GM19463 (cell line): ENCODE measurements at regions not wholly inside any gene's neighbourhood (a gene's known extent, or its start where the extent isn't known, plus 50 kb on each side); places are given as distances from the start of the nearest gene placed in this dataset.
"Not testable (repeated sequence)": the region's sequence is repeated elsewhere in the genome, so short reads cannot be mapped to it uniquely, and the experiment has no call there.

Source experiments
- ATAC-seq: cut with Tn5 transposase; IDR thresholded peaks from one replicate; pipeline ENCODE4 v1.9.1; 2021; ENCODE audit warnings: mild to moderate bottlenecking, moderate library complexity; ENCODE audit not compliant: unreplicated experiment

DNA sequence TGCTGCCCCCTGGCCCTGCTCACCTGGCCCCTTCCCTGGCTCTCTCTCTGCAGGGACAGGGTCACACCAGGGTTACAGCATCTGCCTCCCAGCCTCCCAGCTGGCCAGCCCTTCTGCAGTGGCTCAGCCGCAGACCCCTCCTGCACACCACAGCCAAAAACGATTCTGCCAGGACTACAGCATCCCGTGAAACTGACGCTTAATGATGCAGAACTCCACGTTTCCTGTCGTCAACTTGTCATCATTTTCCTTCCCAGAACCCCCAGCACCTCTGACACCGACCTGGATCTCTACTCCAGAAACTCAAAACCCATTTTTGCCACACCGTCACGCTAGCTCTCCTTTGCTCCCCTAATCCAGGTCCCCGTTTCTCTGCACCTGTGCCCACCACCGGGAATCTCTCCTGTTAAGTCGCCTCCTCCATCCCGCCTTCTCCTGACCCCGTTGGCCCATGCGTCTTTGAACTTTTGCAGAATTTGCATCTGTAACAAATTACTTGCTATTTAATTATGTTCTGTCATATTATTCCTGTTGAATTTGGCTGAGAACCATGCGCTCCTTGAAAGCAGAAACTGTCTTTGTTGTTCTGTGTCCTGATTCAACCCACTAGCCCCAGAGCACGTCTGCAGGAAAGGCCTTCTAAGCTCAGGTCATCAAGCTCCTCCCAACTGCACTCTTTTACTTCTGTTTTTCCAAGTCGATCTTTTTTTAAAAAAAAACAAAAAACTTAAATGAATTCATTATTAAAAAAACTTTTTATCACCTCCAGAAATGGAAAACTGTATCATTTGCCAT is 173.2 kb upstream of the COPS8 start:
- ATAC-seq, result no peak

DNA sequence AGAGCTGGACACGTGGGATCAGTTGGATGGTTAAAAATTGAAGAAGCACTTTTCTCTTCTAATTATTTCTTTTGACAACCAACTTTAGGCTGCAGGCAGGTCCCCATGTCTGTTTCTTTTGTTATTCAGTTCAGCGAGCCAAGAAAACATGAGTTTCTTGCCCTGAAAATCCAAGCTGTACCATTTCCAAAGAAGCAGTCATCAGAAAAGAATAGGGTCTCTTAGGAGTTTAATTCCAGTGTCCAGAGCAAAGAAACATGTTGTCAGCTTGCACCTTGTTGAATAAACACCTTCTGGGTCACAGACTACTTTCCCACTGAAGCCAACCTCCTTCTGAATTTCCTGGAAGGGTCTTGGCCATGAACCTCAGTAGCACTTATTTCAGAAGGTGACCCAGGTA is 170.5 kb upstream of the COPS8 start:
- no peak for ATAC-seq

DNA sequence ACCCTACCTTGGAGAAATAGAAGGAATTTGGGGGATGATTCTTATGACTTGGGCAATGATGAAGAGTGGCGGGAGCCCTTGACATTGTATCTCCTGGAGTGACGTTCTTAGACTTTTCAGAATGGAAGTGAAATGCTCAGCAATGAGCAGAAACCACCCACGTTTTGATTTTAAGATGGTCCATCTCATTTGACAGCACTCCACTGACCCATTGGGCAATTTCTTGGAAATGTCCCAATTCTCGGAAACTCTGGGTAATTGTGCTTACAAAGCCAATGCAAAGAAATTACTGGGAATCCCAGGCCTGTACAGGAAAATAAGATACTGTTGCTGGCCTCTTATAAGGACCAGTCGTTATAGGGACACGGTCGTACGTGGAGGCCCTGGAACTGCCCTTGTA is 170.0 kb upstream of the COPS8 start:
- no peak for ATAC-seq

DNA sequence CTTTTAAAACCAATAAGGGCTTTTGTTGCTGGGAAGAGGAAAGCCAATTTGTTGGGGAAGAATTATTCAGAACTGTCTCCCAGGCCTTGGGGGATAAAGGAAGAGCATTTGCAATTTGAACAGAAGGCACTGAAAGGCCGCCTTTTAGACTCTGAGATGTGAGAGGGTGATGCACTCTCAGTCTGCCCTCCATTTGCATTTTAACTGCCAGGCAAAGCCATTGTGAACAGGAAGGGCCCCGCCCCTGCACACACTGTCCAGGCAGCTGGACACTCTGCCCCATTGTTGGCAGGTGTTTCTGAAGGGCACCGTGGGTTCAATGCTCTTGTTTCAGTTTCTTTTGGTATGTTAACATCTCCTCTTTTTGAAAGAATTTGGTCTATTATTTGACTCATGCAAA is 169.5 kb upstream of the COPS8 start:
- ATAC-seq, result no peak

DNA sequence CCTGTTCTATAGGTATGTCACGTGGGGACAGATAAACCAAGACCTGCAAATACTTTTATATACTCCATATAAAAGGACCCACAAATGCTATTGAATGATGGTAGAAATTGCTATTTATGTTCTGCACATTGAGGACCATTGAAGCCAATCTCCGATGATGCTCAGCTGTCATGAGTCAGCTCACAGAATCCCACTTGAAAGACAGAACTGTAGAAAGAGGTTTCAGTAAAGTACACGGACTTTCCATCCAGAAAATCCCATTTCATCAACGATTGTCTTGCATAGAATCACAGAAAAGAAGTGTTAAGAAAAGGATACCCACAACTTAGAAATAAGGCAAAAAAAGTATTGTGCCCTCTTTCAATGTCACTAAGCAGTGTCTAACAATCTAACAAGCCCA is 169.0 kb upstream of the COPS8 start:
- ATAC-seq, result no peak

DNA sequence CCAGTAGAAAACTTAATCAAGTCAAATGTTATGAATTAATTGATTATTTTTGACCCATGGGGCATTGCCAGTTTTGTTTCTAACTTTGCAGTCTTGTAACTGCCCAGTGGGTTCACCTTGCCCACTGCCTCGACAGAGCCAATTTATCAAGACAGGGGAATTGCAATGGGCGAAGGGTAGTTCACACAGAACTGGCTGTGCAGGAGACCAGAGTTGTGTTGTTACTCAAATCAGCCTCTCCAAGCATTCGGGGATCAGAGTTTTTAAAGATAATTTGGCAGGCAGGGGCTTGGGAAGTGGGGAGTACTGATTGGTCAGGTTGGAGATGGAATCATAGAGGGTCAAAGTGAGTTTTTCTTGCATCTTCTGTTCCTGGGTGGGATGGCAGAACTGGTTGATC is 168.5 kb upstream of the COPS8 start:
- no peak for ATAC-seq

DNA sequence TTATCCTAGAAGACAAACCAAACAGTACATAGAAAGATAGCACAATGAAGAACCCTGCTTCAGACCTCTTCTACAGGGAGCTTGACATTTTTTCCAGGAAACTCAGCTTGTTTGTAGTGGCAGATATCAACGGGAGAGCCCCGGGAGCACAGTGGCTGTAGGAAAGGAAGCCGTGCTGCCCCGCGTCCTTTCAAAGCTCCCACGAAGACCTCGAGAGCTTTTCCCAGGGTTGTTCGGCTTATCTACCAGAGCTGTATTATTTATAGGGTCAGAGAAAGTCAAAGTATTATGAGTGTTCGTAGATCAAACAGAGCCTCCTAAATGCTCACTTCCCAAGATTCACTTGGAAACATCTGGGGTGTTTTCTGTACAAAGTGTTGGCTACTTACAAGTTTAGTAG is 167.1 kb upstream of the COPS8 start:
- ATAC-seq, result no peak

DNA sequence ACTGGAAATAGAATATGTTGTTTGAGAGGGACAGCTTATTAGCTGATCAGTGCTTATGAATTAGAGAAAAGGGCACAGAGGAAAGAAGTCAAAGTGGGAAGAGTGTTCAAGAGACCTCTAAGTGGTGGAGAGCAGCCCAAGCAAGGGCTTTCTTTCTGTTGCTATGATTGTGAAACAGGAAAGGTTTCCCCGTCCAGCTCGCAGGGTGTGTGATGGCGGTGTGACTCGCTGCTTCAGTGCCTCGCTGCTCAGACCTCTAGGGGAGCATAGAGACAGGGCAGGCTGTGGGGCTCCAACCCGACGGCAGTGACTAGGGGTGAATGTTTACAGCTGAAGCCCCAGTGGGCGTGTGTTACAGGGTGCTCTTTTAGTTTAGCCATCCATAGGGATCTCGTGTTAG is 166.5 kb upstream of the COPS8 start:
- ATAC-seq, result no peak

DNA sequence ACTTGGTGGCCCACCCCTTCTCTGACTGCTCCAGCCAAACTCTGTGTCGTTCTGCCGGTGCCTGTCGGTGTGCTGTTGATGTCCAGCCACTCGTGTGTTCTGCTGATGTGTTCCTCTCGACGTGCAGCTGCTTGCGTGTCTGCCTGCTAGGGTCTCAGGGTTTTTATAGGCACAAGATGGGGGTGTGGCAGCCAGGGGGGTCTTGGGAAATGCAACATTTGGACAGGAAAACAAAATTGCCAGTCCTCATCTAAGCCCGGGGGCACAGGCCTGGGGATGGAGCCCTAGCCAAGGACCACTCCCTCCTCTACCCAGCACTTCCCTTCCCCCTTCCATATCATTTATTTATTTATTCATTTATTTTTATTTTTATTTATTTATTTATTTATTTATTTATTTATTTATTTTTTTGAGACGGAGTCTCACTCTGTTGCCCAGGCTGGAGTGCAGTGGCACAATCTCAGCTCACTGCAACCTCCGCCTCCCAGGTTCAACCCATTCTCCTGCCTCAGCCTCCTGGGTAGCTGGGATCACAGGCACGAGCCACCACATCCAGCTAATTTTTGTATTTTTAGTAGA is 165.8 kb upstream of the COPS8 start:
- not testable (repeated sequence) for ATAC-seq

DNA sequence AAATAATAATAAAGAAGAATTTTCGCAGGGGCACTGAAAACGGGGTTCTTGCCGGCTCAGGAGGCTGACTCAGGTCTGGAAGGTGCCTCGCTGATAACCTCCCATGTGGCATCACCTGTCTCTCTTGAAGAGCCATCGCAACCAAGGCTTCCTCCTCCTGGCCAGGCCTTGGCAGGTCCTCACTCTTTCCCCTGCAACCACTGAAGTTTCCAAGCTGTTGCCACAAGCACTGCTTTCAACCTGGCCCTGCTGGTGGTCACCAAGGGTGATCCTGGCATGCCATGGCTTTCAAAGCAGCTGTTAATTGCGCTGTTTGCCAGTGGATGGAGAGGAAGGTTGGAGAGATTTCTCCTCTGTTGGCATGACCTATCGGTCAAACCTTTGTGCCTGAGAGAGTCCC is 163.6 kb upstream of the COPS8 start:
- no peak for ATAC-seq

DNA sequence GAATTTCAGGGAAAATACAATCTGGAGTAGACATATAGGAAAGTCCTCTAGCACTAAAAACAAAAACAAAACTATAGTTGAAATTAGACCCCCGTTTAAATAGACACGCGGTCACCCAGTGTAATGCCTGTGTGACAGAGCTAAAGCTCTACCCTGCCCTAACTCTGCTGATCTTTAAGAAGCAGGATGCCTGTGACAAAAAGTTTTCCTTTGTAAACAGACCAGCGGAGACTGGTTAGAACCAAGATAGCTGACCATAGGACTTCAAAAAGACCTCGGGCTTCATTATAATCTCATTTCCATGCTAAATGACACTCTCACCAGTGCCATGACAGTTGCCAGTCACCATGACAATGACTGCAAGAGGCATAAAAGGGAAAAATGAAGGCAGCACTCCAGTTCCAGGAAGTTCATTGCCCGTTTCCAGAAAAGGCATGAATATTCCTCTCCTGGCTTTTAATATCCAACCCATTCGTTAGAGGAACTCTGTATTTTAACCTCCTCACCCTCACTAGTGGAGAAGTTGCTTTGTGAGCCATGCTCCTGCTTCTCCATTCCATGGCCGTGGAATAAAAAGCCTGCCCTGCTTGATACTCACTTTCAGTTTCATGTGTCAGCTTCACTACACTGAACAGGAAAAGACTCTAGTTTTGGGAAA is 157.2 kb upstream of the COPS8 start:
- ATAC-seq, result no peak

DNA sequence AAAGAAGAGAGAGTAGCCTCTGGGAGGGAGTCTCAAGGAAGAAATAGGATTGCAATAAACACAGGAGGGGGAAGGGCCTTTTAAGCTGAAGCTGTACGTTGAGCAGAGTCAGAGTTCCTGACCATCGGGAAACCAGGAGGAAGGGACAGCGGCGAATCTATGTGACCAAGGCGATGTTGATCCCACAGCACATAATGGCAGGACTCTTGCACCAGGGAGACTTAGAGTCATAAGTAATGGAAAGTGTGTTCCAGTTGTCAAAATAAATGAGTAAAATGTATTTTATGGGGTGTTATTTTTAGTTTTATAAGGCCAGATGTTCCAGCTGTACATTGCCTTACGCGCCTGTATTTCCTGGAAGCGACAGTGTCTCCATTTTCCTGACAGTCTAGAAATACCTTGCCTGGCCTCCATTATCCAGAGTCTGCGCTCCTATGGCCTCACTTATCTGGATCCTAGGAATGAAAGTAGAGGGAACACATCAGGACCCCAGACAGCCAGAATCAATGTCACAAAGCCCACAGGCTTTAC is 152.8 kb upstream of the COPS8 start:
- no peak for ATAC-seq

DNA sequence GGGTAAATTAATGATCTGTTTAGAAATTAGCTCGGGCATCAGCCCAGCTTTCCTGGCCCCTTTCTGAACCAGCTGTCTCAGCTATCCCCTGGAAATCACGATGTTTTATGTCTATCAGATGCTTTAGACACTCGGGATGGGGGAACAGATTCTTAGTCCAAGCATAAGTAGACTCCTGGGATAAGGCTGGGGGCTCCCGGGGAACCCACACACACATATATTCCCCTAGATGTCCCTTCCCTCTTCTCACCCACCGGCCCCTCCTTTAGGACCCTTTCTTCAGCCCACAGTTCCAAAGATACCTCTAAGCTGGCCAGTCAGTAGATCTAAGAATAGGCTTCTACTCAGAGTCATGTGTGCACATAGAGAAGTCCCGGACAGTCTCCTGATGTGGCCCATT is 151.5 kb upstream of the COPS8 start:
- no peak for ATAC-seq

DNA sequence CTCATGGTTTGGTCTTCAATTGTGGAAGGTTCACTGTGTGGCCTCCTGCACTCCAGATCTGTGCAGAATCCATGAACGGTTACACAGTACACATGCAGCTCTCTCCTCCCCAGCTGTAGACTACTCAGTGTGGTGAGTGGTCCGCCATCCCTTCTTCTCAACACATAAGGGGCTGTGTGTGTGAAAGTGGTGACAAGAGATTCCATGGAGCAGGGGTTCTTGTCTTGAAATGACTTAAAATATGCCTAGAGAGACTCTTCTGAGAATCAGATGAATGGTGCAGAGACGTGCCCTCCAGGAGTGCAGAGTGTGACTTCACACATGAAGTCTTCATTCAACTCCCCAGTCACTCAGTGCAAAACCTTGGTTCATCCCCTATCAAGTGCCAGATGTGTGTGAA is 151.0 kb upstream of the COPS8 start:
- no peak for ATAC-seq

DNA sequence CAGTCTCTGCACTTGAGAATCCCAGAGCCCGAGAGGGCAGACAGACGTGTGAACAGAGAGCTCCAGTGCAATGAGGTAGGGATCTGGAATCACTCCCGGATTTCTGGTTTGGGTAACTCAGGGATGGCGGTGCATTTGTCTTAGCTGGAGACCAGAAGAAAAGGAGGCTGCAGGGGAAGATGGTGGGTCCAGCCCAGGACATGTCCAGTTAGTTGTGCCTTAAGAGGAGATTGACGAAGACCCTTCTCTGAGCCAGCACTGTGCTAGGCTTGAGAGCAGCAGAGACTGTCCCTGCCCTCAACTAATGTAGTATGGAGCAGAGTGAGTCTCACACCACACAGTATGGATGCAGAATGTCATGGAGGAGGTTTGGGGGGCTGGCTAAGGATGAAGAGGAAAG is 150.6 kb upstream of the COPS8 start:
- ATAC-seq, result no peak

DNA sequence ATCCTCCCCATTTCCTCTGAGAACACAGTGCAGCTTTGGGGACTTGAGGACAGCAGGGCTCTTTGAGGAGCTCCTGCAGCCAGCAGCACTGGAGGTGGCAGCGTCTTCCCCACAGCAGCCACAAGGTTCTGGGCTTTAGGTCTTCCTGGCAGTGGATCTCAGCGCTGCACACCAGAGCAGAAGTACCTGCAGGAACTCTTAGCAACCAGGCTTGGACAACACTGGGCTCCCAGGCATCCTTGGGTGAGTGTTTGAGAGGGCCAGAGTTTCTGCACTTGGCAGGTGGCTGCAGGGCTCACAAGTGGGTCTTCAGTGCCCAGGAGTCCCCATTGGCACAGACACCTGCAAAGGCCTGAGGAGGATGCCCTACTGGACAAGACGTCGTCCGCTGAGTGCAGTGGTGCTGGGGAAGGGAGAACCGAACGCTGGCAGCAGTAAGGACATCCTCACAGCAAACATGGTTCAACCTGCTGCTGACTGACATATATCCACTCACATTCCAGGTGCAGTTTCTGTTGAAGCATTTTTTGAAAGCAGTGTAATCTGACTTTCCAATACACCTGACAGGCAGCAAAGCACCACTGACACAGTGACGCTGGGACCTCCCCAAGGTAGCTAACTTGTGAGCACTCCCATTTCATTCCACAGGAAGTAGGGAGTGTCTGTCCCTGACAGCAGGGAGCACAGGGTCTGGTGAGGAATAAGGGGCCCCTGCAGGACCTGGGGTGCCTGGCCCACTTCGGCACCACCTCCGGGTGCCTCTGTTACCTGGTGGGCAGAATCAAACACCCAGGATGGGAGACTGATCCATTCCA is 149.9 kb upstream of the COPS8 start:
- no peak for ATAC-seq

DNA sequence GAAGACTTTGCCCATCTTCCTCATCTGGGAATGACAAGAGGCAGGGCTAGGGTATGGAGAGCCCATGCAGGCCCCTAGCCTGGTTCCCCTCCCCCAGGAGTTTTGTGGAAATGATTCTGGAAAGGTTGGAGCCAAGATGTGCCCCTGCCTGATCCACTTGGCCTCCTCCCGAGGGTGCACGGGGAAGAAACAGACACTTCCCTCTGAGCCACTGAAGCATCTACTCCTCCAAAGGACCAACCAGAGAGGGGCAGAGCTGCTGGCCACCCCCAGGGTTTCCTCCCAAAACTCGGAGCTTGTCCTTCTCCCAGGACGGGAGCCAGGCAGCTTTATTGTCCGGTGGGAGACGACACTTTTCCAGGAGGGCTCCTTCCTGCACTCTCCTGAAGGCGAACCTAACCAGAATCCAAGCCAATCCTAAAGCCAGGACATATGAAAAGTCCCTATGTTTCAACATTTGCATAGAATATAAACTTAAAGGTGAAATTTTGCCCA is 149.2 kb upstream of the COPS8 start:
- ATAC-seq, result no peak

DNA sequence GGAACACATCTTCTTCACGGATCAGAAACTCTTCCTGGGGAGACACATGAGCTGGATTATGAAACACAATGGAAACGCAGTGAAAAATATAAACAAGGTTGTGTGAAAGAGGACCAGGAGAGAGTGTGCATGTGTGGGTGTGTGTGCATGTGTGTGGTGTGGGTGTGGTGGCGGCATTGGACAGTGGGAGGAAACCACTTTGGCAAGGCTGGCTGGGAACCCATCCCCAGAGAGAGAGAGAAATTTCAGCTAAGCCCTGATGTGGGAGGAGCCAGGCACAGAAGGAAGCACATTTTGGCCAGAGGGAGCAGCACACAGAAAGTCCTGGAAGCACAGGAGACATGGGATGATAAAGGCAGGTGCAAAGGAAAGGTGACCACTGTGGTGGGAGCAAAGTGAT is 147.6 kb upstream of the COPS8 start:
- ATAC-seq, result no peak

DNA sequence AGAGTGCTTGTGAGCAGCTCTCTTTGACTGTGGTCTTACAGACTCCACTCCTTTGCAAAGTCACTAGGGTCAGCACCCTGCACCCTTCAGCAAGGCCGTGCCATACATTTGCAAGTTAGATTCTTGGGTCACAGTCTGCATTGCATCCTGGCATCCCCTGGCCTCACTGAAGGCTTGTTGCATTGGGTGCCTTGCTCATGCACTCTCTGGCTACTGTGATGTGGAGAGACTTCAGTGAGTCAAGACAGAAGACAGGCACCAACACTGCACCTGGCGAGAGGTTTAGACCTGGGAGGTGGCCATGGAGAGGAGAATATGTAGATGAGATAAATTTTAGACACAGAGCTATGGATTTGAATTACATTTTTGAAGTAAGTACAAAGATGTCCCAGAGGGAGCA is 146.4 kb upstream of the COPS8 start:
- ATAC-seq, result no peak

DNA sequence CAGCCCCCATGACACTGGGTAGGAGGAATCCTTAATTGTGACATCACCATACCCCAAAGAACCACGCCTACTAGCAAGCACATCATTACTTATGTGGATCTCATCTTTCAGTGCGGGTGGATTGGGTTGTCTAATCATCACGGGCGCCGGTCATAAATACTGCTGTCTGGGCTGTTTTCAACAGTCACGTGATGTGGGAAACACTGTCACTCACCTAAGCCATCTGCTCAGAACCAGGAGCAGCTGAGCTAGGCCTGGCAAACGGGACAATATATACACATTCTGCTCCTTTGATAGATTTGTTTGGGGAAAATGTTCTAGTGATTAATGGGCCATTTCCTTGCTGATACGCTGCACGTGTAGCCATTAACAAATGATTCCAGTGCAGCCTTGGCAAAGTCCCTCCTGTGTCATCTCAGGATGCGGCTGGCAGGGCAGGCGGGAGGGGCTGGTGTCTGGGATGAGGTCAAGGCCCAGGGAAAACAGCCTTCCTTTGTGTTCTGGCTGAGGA is 145.9 kb upstream of the COPS8 start:
- ATAC-seq, result no peak

DNA sequence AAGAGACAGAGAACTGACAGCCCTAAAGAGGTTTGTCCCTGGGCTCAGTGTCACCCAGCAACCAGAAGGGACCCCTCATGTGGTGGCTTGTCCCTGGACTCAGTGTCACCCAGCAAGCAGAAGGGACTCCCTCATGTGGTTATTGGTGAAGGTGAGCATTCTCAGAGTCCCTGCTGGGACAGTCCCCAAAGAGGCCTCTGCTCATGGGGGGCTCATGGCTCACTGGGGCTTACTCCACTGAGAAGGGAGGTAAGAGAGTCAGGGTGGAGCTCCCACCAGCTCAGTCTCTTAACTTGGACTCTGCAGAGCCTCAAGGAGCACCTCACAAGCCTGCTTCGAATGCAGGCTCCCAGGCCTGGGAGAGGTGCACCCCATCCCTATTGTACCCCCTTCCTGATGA is 145.2 kb upstream of the COPS8 start:
- no peak for ATAC-seq
